ENCODE measurements at regions not wholly inside any gene's neighbourhood (a gene's known extent, or its start where the extent isn't known, plus 50 kb on each side); places are given as distances from the start of the nearest gene placed in this dataset.

DNA sequence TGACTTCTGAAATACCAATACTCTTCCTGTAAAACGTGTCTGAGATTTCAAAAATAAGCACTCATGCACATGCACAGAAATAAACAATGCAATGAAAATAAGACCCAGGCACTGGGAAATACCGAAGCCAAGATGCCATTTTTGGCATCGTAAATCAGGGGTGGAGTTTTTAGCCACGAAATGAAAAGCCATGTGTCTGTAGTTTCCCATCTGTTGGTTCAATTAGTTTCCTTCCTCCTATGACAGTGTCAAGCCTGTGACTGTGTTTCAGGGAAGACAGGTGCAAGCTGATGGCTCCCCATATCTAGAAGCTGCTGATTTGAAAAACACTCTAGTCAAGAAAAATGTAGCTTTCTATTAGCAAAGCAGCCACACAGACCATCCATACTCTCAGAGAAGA lies 480.4 kb upstream of the CAMK1G start:
- TF ChIP-seq EZH2 (IDR thresholded peaks at IDR 0.05; ENCODE audit: insufficient read depth, low read length) = no peak
- TF ChIP-seq, protein P1, sequence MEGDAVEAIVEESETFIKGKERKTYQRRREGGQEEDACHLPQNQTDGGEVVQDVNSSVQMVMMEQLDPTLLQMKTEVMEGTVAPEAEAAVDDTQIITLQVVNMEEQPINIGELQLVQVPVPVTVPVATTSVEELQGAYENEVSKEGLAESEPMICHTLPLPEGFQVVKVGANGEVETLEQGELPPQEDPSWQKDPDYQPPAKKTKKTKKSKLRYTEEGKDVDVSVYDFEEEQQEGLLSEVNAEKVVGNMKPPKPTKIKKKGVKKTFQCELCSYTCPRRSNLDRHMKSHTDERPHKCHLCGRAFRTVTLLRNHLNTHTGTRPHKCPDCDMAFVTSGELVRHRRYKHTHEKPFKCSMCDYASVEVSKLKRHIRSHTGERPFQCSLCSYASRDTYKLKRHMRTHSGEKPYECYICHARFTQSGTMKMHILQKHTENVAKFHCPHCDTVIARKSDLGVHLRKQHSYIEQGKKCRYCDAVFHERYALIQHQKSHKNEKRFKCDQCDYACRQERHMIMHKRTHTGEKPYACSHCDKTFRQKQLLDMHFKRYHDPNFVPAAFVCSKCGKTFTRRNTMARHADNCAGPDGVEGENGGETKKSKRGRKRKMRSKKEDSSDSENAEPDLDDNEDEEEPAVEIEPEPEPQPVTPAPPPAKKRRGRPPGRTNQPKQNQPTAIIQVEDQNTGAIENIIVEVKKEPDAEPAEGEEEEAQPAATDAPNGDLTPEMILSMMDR (IDR thresholded peaks at IDR 0.05; ENCODE audit: insufficient read depth, low read depth, low read length) = no peak
- Mint-ChIP-seq H3K9me3 (ENCODE audit: unreplicated experiment) (no peaks in the 10 kb centered on the region), H3K27me3 (ENCODE audit: low read depth, unreplicated experiment) (peaks cover 15% of the 10 kb centered on the region), H3K4me3 (ENCODE audit: unreplicated experiment) (no peak overlapping the region), H3K27ac (ENCODE audit: unreplicated experiment) (no peak overlapping the region), H3K36me3 (ENCODE audit: low read depth, unreplicated experiment) (no peaks in the 10 kb centered on the region), H3K4me1 (ENCODE audit: low read depth, unreplicated experiment) (peaks cover 13% of the 10 kb centered on the region)
- Histone ChIP-seq H3K27ac (ENCODE audit: low read depth, low read length) (no peak overlapping the region), H3K9ac (ENCODE audit: low read length) (no peak overlapping the region), H4K20me1 (ENCODE audit: insufficient read depth, low read length) (no peaks in the 10 kb centered on the region), H3K36me3 (ENCODE audit: insufficient read depth, low read length) (no peaks in the 10 kb centered on the region), H3K9me3 (ENCODE audit: insufficient read depth, low read depth, low read length) (no peaks in the 10 kb centered on the region), H3K27me3 (ENCODE audit: insufficient read depth, low read length) (no peaks in the 10 kb centered on the region), H3K4me3 (ENCODE audit: insufficient read depth, low read depth, low read length) (no peak overlapping the region), H3K4me2 (ENCODE audit: low read length) (no peak overlapping the region), H3K79me2 (ENCODE audit: insufficient read depth, low read length) (no peaks in the 10 kb centered on the region), H2AFZ (ENCODE audit: low read depth, low read length) (no peak overlapping the region), H3K4me1 (ENCODE audit: insufficient read depth, low read length) (peaks cover 8% of the 10 kb centered on the region)
- FAIRE-seq (no peak), DNase-seq (ENCODE audit: low read depth) (no peak)

DNA sequence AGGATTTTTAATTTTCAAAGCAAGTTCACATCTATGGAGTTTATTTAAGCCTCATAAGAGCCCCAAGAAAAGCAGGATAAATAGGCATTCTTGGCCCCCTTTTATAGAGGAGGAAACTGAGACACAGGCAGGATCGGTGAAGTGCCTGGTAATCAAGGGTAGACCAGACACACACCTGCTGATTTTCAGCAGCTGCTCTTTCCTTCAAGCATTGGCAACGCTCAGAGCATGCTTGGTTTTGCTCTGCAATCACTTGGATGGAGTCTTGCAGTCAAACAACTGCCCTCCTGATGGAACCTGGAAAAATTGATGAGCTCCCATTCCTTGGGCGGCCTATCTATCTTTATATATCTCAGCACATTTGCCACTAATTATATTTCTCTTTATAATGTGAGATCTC lies 478.9 kb upstream of the CAMK1G start:
- H3K36me3 Mint-ChIP-seq (ENCODE audit: low read depth, unreplicated experiment) = no peaks in the 10 kb centered on the region
- no peak overlapping the region for H2AFZ ChIP-seq (ENCODE audit: low read depth, low read length)
- no peak overlapping the region for H3K4me3 Mint-ChIP-seq (ENCODE audit: unreplicated experiment)
- H3K36me3 ChIP-seq (ENCODE audit: insufficient read depth, low read length) = no peaks in the 10 kb centered on the region
- H3K27ac ChIP-seq (ENCODE audit: low read depth, low read length) = no peak overlapping the region
- FAIRE-seq = no peak
- no peak overlapping the region for H3K4me2 ChIP-seq (ENCODE audit: low read length)
- TF ChIP-seq, protein P1 (IDR thresholded peaks at IDR 0.05; ENCODE audit: insufficient read depth, low read depth, low read length) = no peak
- TF ChIP-seq EZH2 (IDR thresholded peaks at IDR 0.05; ENCODE audit: insufficient read depth, low read length) = no peak
- H3K27me3 ChIP-seq (ENCODE audit: insufficient read depth, low read length) = no peaks in the 10 kb centered on the region
- H3K79me2 ChIP-seq (ENCODE audit: insufficient read depth, low read length) = no peaks in the 10 kb centered on the region
- peaks cover 12% of the 10 kb centered on the region for H3K4me1 Mint-ChIP-seq (ENCODE audit: low read depth, unreplicated experiment)
- H4K20me1 ChIP-seq (ENCODE audit: insufficient read depth, low read length) = no peaks in the 10 kb centered on the region
- no peaks in the 10 kb centered on the region for H3K9me3 Mint-ChIP-seq (ENCODE audit: unreplicated experiment)
- no peak overlapping the region for H3K27ac Mint-ChIP-seq (ENCODE audit: unreplicated experiment)
- no peak for DNase-seq (ENCODE audit: low read depth)
- no peaks in the 10 kb centered on the region for H3K9me3 ChIP-seq (ENCODE audit: insufficient read depth, low read depth, low read length)
- H3K4me1 ChIP-seq (ENCODE audit: insufficient read depth, low read length) = peaks cover 8% of the 10 kb centered on the region
- no peak overlapping the region for H3K4me3 ChIP-seq (ENCODE audit: insufficient read depth, low read depth, low read length)
- no peak overlapping the region for H3K9ac ChIP-seq (ENCODE audit: low read length)
- peaks cover 15% of the 10 kb centered on the region for H3K27me3 Mint-ChIP-seq (ENCODE audit: low read depth, unreplicated experiment)

DNA sequence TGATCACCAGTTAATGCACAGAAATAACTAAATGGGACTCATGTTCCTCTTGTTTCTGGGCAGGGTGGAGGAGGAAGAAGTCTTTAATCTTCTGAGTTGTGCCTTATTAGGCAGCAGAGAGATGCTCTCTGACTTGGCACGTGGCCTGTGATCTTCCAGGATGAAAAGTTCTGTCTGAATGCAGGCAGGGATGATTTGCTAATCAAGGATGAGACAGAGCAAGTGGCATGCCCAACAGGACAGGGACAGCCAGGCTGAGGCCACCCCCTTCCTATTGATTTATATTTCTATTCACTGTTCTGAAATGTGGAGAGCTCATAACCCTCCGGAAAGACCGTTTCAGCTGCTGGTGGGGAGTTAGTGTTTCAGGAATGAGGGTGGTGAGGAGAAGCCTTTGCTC lies 477.8 kb upstream of the CAMK1G start:
- H3K9ac ChIP-seq (ENCODE audit: low read length) = no peak overlapping the region
- H3K27me3 ChIP-seq (ENCODE audit: insufficient read depth, low read length) = no peaks in the 10 kb centered on the region

More for the DNA sequence above, 477.8 kb upstream of the CAMK1G start:
- H3K79me2 ChIP-seq (ENCODE audit: insufficient read depth, low read length) = no peaks in the 10 kb centered on the region
- no peak for FAIRE-seq
- peaks cover 6% of the 10 kb centered on the region for H3K27me3 Mint-ChIP-seq (ENCODE audit: low read depth, unreplicated experiment)
- no peaks in the 10 kb centered on the region for H3K36me3 Mint-ChIP-seq (ENCODE audit: low read depth, unreplicated experiment)
- no peaks in the 10 kb centered on the region for H3K9me3 ChIP-seq (ENCODE audit: insufficient read depth, low read depth, low read length)
- no peaks in the 10 kb centered on the region for H4K20me1 ChIP-seq (ENCODE audit: insufficient read depth, low read length)
- no peaks in the 10 kb centered on the region for H3K9me3 Mint-ChIP-seq (ENCODE audit: unreplicated experiment)
- TF ChIP-seq EZH2 (IDR thresholded peaks at IDR 0.05; ENCODE audit: insufficient read depth, low read length) = no peak
- TF ChIP-seq, protein P1 (IDR thresholded peaks at IDR 0.05; ENCODE audit: insufficient read depth, low read depth, low read length) = no peak
- H3K36me3 ChIP-seq (ENCODE audit: insufficient read depth, low read length) = no peaks in the 10 kb centered on the region
- DNase-seq (ENCODE audit: low read depth) = no peak
- no peak overlapping the region for H3K27ac ChIP-seq (ENCODE audit: low read depth, low read length)
- H3K4me3 ChIP-seq (ENCODE audit: insufficient read depth, low read depth, low read length) = no peak overlapping the region
- H3K27ac Mint-ChIP-seq (ENCODE audit: unreplicated experiment) = no peak overlapping the region
- peak overlapping the region; percentile 45 for H3K4me2 ChIP-seq (ENCODE audit: low read length)
- no peak overlapping the region for H3K4me3 Mint-ChIP-seq (ENCODE audit: unreplicated experiment)
- H3K4me1 Mint-ChIP-seq (ENCODE audit: low read depth, unreplicated experiment) = peaks cover 12% of the 10 kb centered on the region
- peak overlapping the region; percentile 15 for H2AFZ ChIP-seq (ENCODE audit: low read depth, low read length)
- H3K4me1 ChIP-seq (ENCODE audit: insufficient read depth, low read length) = peaks cover 8% of the 10 kb centered on the region
